ENCODE measurements at regions not wholly inside any gene's neighbourhood (a gene's known extent, or its start where the extent isn't known, plus 50 kb on each side); places are given as distances from the start of the nearest gene placed in this dataset.
"Not testable (repeated sequence)": the region's sequence is repeated elsewhere in the genome, so short reads cannot be mapped to it uniquely, and the experiment has no call there.

GRCh38 chr13:79614250-79614918 lies 133.4 kb downstream of the NDFIP2 start:
- H3K9me3 Mint-ChIP-seq (ENCODE audit: low read depth) = no peaks in the 10 kb centered on the region
- intact Hi-C loops (cut with DNase I, micrococcal nuclease) = no loop called here
- no peak for ATAC-seq
- CTCF ChIA-PET = interaction anchor here (0.6 kb wide), 1 partner anchor 93 kb away, joined by 3 read pairs; no protein-coding TSS in a partner anchor
- no peaks in the 10 kb centered on the region for H3K4me1 Mint-ChIP-seq
- H3K27me3 Mint-ChIP-seq = peaks cover 11% of the 10 kb centered on the region
- DNase-seq = no peak
- H3K4me3 Mint-ChIP-seq = no peak overlapping the region
- POLR2A ChIA-PET = no interaction called here
- H3K27ac Mint-ChIP-seq = no peak overlapping the region
- no peaks in the 10 kb centered on the region for H3K36me3 Mint-ChIP-seq (ENCODE audit: low read depth)

- no peak overlapping the region for H3K27ac Mint-ChIP-seq
- intact Hi-C loops (cut with DNase I, micrococcal nuclease) = no loop called here
- ATAC-seq (no peak), DNase-seq (no peak)
- H3K4me3 Mint-ChIP-seq = no peak overlapping the region
- no peaks in the 10 kb centered on the region for H3K36me3 Mint-ChIP-seq (ENCODE audit: low read depth)
- H3K9me3 Mint-ChIP-seq (ENCODE audit: low read depth) = no peaks in the 10 kb centered on the region
- CTCF ChIA-PET = no interaction called here
- H3K27me3 Mint-ChIP-seq = peaks cover 3% of the 10 kb centered on the region
- POLR2A ChIA-PET = no interaction called here
- no peaks in the 10 kb centered on the region for H3K4me1 Mint-ChIP-seq
Measured at GRCh38 chr13:79612604-79613003, 131.6 kb downstream of the NDFIP2 start.

GRCh38 chr13:79607895-79608294 lies 126.9 kb downstream of the NDFIP2 start:
- H3K4me3 Mint-ChIP-seq; H3K36me3 Mint-ChIP-seq (ENCODE audit: low read depth); H3K27me3 Mint-ChIP-seq; H3K9me3 Mint-ChIP-seq (ENCODE audit: low read depth); DNase-seq; H3K4me1 Mint-ChIP-seq; H3K27ac Mint-ChIP-seq; POLR2A ChIA-PET; CTCF ChIA-PET; intact Hi-C loops (cut with DNase I, micrococcal nuclease); ATAC-seq: not testable (repeated sequence)
